ENCODE measurements at regions not wholly inside any gene's neighbourhood (a gene's known extent, or its start where the extent isn't known, plus 50 kb on each side); places are given as distances from the start of the nearest gene placed in this dataset.

GRCh38 chr3:22777834-22778233, 425.3 kb upstream of the UBE2E2 start:
- Histone ChIP-seq H3K4me1 (ENCODE audit: insufficient read depth, low read length) (no peaks in the 10 kb centered on the region), H2AFZ (ENCODE audit: low read depth, low read length) (no peak overlapping the region), H3K27ac (ENCODE audit: low read length) (no peak overlapping the region), H3K79me2 (ENCODE audit: insufficient read depth, low read length) (no peaks in the 10 kb centered on the region), H3K4me2 (ENCODE audit: insufficient read depth, low read length) (no peak overlapping the region), H3K9me3 (ENCODE audit: insufficient read depth, low read length, severe bottlenecking) (no peaks in the 10 kb centered on the region), H3K4me3 (ENCODE audit: low read depth in 1 of 2, low read length in 2 of 2) (no peak overlapping the region), H3K9ac (ENCODE audit: low read depth, low read length) (no peak overlapping the region), H3K27me3 (ENCODE audit: insufficient read depth, low read length, poor library complexity) (no peaks in the 10 kb centered on the region), H4K20me1 (ENCODE audit: insufficient read depth, low read length) (no peaks in the 10 kb centered on the region), H3K36me3 (ENCODE audit: insufficient read depth, low read length) (no peaks in the 10 kb centered on the region)
- no peak for TF ChIP-seq CTCF (IDR thresholded peaks at IDR 0.05; ENCODE audit: borderline replicate concordance, extremely low read depth, low read length, poor library complexity, severe bottlenecking)
- TF ChIP-seq EZH2 (IDR thresholded peaks at IDR 0.05; ENCODE audit: borderline replicate concordance, low read depth, low read length, severe bottlenecking) = no peak
- ATAC-seq (ENCODE audit: insufficient read depth, low read depth) = no peak
- DNase-seq = no peak

- TF ChIP-seq CTCF (IDR thresholded peaks at IDR 0.05; ENCODE audit: borderline replicate concordance, extremely low read depth, low read length, poor library complexity, severe bottlenecking) (no peak), EZH2 (IDR thresholded peaks at IDR 0.05; ENCODE audit: borderline replicate concordance, low read depth, low read length, severe bottlenecking) (no peak)
- H3K79me2 ChIP-seq (ENCODE audit: insufficient read depth, low read length) = no peaks in the 10 kb centered on the region
- H3K27ac ChIP-seq (ENCODE audit: low read length) = no peak overlapping the region
- DNase-seq (no peak), ATAC-seq (ENCODE audit: insufficient read depth, low read depth) (no peak)
- H3K4me2 ChIP-seq (ENCODE audit: insufficient read depth, low read length) = no peak overlapping the region
- no peak overlapping the region for H3K4me3 ChIP-seq (ENCODE audit: low read depth in 1 of 2, low read length in 2 of 2)
- H2AFZ ChIP-seq (ENCODE audit: low read depth, low read length) = no peak overlapping the region
- no peaks in the 10 kb centered on the region for H3K9me3 ChIP-seq (ENCODE audit: insufficient read depth, low read length, severe bottlenecking)
- no peaks in the 10 kb centered on the region for H3K4me1 ChIP-seq (ENCODE audit: insufficient read depth, low read length)
- no peaks in the 10 kb centered on the region for H3K36me3 ChIP-seq (ENCODE audit: insufficient read depth, low read length)
- no peak overlapping the region for H3K9ac ChIP-seq (ENCODE audit: low read depth, low read length)
- H4K20me1 ChIP-seq (ENCODE audit: insufficient read depth, low read length) = no peaks in the 10 kb centered on the region
- no peaks in the 10 kb centered on the region for H3K27me3 ChIP-seq (ENCODE audit: insufficient read depth, low read length, poor library complexity)
Measured at GRCh38 chr3:22779737-22780136, 423.4 kb upstream of the UBE2E2 start.

GRCh38 chr3:22792533-22792932, 410.6 kb upstream of the UBE2E2 start:
- no peak overlapping the region for H3K9ac ChIP-seq (ENCODE audit: low read depth, low read length)
- H3K4me3 ChIP-seq (ENCODE audit: low read depth in 1 of 2, low read length in 2 of 2) = no peak overlapping the region
- TF ChIP-seq CTCF (IDR thresholded peaks at IDR 0.05; ENCODE audit: borderline replicate concordance, extremely low read depth, low read length, poor library complexity, severe bottlenecking) (no peak), EZH2 (IDR thresholded peaks at IDR 0.05; ENCODE audit: borderline replicate concordance, low read depth, low read length, severe bottlenecking) (no peak)
- H3K79me2 ChIP-seq (ENCODE audit: insufficient read depth, low read length) = no peaks in the 10 kb centered on the region
- no peaks in the 10 kb centered on the region for H3K4me1 ChIP-seq (ENCODE audit: insufficient read depth, low read length)
- ATAC-seq (ENCODE audit: insufficient read depth, low read depth) = no peak
- DNase-seq = no peak
- no peak overlapping the region for H3K27ac ChIP-seq (ENCODE audit: low read length)
- no peak overlapping the region for H3K4me2 ChIP-seq (ENCODE audit: insufficient read depth, low read length)
- no peaks in the 10 kb centered on the region for H4K20me1 ChIP-seq (ENCODE audit: insufficient read depth, low read length)
- H3K27me3 ChIP-seq (ENCODE audit: insufficient read depth, low read length, poor library complexity) = no peaks in the 10 kb centered on the region
- H2AFZ ChIP-seq (ENCODE audit: low read depth, low read length) = no peak overlapping the region
- H3K36me3 ChIP-seq (ENCODE audit: insufficient read depth, low read length) = no peaks in the 10 kb centered on the region
- no peaks in the 10 kb centered on the region for H3K9me3 ChIP-seq (ENCODE audit: insufficient read depth, low read length, severe bottlenecking)

DNA sequence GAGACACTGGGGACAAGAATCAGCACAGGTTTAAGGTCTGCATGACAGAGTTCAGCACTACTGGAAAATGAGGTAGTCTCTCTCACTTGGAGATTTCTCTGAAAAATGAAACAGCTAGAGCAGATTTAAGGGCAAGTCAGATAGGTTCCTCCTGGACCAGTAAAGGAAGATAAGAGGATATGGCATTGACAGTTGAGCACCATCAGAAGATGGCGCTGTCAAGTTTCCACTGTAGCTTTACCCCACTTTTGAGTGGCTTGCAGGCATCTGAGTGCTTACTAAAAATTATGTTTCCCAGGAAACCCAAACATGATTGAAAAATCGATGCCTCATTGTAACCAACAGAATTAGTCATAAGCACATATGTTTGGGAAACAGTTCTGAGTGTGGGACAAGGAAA, 407.2 kb upstream of the UBE2E2 start:
- no peaks in the 10 kb centered on the region for H3K4me1 ChIP-seq (ENCODE audit: insufficient read depth, low read length)
- no peak overlapping the region for H3K4me2 ChIP-seq (ENCODE audit: insufficient read depth, low read length)
- no peaks in the 10 kb centered on the region for H3K79me2 ChIP-seq (ENCODE audit: insufficient read depth, low read length)
- no peaks in the 10 kb centered on the region for H3K27me3 ChIP-seq (ENCODE audit: insufficient read depth, low read length, poor library complexity)
- no peak overlapping the region for H3K9ac ChIP-seq (ENCODE audit: low read depth, low read length)
- no peak for DNase-seq
- TF ChIP-seq EZH2 (IDR thresholded peaks at IDR 0.05; ENCODE audit: borderline replicate concordance, low read depth, low read length, severe bottlenecking) = no peak
- no peak for TF ChIP-seq CTCF (IDR thresholded peaks at IDR 0.05; ENCODE audit: borderline replicate concordance, extremely low read depth, low read length, poor library complexity, severe bottlenecking)
- no peaks in the 10 kb centered on the region for H3K9me3 ChIP-seq (ENCODE audit: insufficient read depth, low read length, severe bottlenecking)
- H3K36me3 ChIP-seq (ENCODE audit: insufficient read depth, low read length) = no peaks in the 10 kb centered on the region
- H3K4me3 ChIP-seq (ENCODE audit: low read depth in 1 of 2, low read length in 2 of 2) = no peak overlapping the region
- no peak overlapping the region for H2AFZ ChIP-seq (ENCODE audit: low read depth, low read length)
- no peaks in the 10 kb centered on the region for H4K20me1 ChIP-seq (ENCODE audit: insufficient read depth, low read length)
- no peak overlapping the region for H3K27ac ChIP-seq (ENCODE audit: low read length)
- ATAC-seq (ENCODE audit: insufficient read depth, low read depth) = no peak

Data from DND-41 (cell line).